A549 (cell line): ENCODE measurements at regions not wholly inside any gene's neighbourhood (a gene's known extent, or its start where the extent isn't known, plus 50 kb on each side); places are given as distances from the start of the nearest gene placed in this dataset.

Experiments used
- ESRRA ChIP-seq: fragments of 150-350 bp; IDR thresholded peaks from 2 replicates; pipeline ENCODE4 v1.6.1; 2014; ENCODE audit warnings: mild to moderate bottlenecking, low read length, borderline replicate concordance
- RAD21 ChIP-seq, 2 experiments: fragments of >200 bp in 1 of 2; sonication (Bioruptor Twin) in 1 of 2; formaldehyde crosslinking in 1 of 2; IDR thresholded peaks in 1 of 2; conservative IDR thresholded peaks in 1 of 2; 2 replicates in 1 of 2; 3 replicates in 1 of 2; pipeline ENCODE4 v1.6.1; 2012 to 2018; ENCODE audit warnings: inconsistent platforms in 1 of 2
- SREBF2 ChIP-seq: fragments of 450-650 bp; IDR thresholded peaks from 2 replicates; pipeline ENCODE4 v1.6.1; 2014; ENCODE audit warnings: mild to moderate bottlenecking, moderate library complexity
- TF ChIP-seq, protein P1 (sequence below): fragments of >200 bp; sonication (Bioruptor Twin); formaldehyde crosslinking; IDR thresholded peaks from 3 replicates; pipeline ENCODE4 v1.5.1; 2016

- TF ChIP-seq SREBF2 (no peak), ESRRA (no peak), RAD21 (conservative IDR thresholded peaks at IDR 0.05 in 1 of 2, IDR thresholded peaks at IDR 0.05 in 1 of 2) (no peak)
- TF ChIP-seq, protein P1, sequence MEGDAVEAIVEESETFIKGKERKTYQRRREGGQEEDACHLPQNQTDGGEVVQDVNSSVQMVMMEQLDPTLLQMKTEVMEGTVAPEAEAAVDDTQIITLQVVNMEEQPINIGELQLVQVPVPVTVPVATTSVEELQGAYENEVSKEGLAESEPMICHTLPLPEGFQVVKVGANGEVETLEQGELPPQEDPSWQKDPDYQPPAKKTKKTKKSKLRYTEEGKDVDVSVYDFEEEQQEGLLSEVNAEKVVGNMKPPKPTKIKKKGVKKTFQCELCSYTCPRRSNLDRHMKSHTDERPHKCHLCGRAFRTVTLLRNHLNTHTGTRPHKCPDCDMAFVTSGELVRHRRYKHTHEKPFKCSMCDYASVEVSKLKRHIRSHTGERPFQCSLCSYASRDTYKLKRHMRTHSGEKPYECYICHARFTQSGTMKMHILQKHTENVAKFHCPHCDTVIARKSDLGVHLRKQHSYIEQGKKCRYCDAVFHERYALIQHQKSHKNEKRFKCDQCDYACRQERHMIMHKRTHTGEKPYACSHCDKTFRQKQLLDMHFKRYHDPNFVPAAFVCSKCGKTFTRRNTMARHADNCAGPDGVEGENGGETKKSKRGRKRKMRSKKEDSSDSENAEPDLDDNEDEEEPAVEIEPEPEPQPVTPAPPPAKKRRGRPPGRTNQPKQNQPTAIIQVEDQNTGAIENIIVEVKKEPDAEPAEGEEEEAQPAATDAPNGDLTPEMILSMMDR: no peak
Observed at GRCh38 chr14:26703686-26704366, 106.0 kb upstream of the NOVA1 start.
